ENCODE measurements at regions not wholly inside any gene's neighbourhood (a gene's known extent, or its start where the extent isn't known, plus 50 kb on each side); places are given as distances from the start of the nearest gene placed in this dataset.

DNA sequence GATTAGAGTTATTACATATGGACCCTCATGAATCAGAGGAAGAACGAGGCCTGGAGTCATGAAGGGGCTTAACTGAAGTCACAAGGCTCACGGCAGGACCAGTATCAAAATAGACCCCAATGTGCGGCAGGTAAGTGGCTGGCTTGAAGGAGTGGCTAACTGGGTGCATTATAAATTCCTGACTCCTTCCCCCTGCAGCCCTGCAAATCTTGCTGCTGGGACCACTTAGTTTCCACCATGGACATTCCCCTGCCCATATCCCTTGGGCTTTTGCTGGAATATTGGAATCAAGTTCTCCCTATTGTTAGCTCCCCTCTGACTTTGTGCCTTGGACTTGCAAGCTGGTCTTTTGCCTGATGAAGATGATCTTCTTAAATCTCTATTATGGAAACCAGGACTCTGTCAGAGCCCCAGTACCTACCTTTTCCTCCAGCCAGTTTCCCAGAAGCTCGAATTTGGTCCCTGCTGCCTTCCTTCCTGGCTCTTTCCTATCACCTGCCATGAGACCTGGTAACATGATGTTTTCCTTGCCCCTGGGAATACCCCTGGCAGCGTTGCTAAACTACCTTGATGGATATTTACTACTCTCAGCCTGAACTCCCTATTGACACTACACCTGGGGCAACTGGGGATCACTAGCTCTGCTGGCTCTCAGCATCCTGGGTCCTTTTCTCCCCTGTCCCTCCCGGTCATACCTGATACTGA is 156.0 kb upstream of the JUN start:
- Histone ChIP-seq H3K27me3 (ENCODE audit: control insufficient read depth, insufficient read depth, low read length) (no peaks in the 10 kb centered on the region), H3K36me3 (ENCODE audit: control insufficient read depth, insufficient read depth, low read length) (no peaks in the 10 kb centered on the region), H3K4me3 (ENCODE audit: low read depth, low read length) (no peak overlapping the region)
- no peak for DNase-seq (ENCODE audit: low read depth)
- TF ChIP-seq, protein P1, sequence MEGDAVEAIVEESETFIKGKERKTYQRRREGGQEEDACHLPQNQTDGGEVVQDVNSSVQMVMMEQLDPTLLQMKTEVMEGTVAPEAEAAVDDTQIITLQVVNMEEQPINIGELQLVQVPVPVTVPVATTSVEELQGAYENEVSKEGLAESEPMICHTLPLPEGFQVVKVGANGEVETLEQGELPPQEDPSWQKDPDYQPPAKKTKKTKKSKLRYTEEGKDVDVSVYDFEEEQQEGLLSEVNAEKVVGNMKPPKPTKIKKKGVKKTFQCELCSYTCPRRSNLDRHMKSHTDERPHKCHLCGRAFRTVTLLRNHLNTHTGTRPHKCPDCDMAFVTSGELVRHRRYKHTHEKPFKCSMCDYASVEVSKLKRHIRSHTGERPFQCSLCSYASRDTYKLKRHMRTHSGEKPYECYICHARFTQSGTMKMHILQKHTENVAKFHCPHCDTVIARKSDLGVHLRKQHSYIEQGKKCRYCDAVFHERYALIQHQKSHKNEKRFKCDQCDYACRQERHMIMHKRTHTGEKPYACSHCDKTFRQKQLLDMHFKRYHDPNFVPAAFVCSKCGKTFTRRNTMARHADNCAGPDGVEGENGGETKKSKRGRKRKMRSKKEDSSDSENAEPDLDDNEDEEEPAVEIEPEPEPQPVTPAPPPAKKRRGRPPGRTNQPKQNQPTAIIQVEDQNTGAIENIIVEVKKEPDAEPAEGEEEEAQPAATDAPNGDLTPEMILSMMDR (IDR thresholded peaks at IDR 0.05; ENCODE audit: insufficient read depth, low read length, poor library complexity, severe bottlenecking) = no peak

DNA sequence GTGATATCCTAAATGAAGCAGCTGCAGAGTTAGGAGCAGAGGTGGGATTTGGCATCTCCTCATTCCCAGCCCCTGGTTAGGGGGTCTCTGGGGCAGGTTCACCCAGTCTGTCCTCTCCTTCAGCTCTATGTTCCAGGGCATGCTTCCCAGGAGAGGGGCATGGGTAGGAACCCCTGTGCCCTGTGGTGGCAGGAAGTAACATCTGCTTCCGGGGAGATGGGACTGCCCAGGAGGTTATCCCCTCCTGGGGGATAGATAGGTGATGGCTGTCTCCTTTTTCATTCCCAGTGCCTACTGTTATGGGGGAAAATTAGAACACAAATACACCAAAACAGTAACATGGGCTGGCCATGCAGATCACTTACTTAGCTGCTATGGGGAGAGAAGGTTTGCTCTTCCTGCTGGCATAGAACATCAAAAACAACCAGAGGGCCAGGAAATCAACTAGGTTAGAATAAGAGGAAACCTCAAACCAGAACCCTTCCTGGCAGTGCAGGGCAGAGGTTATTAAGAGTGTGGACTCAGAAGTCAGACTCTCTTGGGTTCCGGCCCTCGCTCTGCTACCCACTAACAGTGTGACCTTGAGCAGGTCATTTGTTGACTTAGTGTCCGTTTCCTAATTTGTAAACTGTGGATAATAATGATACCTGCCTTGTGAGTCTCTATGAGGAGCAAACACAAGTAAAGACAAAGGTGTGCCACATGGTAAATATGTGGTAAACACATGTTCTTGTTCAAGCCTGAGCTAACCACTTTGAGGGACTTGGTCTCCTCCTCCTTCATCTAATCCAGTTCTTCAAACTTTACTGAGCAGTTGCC is 157.8 kb upstream of the JUN start:
- Histone ChIP-seq H3K27me3 (ENCODE audit: control insufficient read depth, insufficient read depth, low read length) (no peaks in the 10 kb centered on the region), H3K4me3 (ENCODE audit: low read depth, low read length) (no peak overlapping the region), H3K36me3 (ENCODE audit: control insufficient read depth, insufficient read depth, low read length) (no peaks in the 10 kb centered on the region)
- TF ChIP-seq, protein P1 (IDR thresholded peaks at IDR 0.05; ENCODE audit: insufficient read depth, low read length, poor library complexity, severe bottlenecking) = no peak
- DNase-seq (ENCODE audit: low read depth) = no peak

DNA sequence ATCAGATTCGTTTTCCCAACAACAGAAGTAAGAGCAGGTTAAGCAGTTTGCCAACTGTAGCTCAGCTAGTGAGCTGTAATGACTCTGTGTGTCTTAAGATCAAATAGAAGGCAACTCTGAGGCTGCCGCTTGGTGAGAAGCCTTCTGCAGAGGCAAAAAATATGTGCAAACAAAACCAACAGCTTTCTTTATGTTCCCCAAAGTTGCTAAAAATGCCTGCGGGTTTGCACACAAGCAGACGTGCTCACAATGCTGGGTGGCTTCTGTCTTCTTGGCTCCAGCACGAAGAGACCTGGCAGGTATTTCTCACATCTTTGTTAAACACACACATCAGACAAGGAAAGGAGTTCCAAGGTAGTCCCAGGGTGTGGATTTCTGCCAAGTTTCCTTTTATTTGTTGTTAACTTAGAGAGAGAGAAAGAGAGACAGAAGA is 158.9 kb upstream of the JUN start:
- Histone ChIP-seq H3K36me3 (ENCODE audit: control insufficient read depth, insufficient read depth, low read length) (no peaks in the 10 kb centered on the region), H3K27me3 (ENCODE audit: control insufficient read depth, insufficient read depth, low read length) (no peaks in the 10 kb centered on the region), H3K4me3 (ENCODE audit: low read depth, low read length) (no peak overlapping the region)
- TF ChIP-seq, protein P1 (IDR thresholded peaks at IDR 0.05; ENCODE audit: insufficient read depth, low read length, poor library complexity, severe bottlenecking) = no peak
- no peak for DNase-seq (ENCODE audit: low read depth)

DNA sequence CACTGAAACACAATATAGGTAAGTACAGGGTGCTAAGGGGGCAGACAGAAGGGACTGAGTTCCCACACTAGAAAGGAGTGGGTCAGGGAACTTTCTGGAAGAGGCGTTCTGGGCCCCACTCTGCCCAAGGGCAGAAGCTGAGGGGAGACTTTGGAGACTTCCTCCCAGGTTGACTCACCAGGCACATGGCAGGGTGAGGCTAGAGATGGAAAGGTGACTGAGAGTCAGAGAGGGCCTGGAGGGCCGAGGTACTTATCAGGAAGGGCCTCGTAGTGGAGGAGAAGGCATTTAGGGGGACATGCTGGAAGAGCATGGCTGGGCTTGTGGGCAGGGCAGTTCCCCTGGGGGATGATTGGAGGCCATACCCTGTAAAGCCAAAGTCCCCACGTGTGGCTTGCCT is 159.9 kb upstream of the JUN start:
- Histone ChIP-seq H3K4me3 (ENCODE audit: low read depth, low read length) (no peak overlapping the region), H3K27me3 (ENCODE audit: control insufficient read depth, insufficient read depth, low read length) (no peaks in the 10 kb centered on the region), H3K36me3 (ENCODE audit: control insufficient read depth, insufficient read depth, low read length) (no peaks in the 10 kb centered on the region)
- no peak for DNase-seq (ENCODE audit: low read depth)
- TF ChIP-seq, protein P1 (IDR thresholded peaks at IDR 0.05; ENCODE audit: insufficient read depth, low read length, poor library complexity, severe bottlenecking) = no peak

DNA sequence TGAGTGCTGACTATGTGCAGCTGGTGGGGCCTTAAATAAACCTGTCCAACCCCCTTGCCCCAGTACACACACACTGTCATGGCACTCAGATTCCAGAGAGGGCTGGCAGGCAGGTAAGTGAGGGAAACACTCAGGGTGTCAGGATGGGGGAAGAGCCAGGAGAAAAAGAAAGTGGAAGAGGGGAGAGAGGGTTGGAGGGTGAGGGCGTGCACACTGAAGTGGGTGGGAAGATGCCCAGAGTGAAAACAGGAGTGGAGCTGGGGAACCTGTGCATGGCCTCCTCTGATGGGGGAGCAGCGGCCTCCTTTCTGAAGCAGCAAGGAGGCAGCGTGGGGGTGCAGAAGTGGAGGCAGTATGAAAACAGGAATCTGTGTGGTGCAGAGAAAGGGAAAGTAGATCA is 160.6 kb upstream of the JUN start:
- H3K36me3 ChIP-seq (ENCODE audit: control insufficient read depth, insufficient read depth, low read length) = no peaks in the 10 kb centered on the region
- H3K27me3 ChIP-seq (ENCODE audit: control insufficient read depth, insufficient read depth, low read length) = no peaks in the 10 kb centered on the region
- DNase-seq (ENCODE audit: low read depth) = no peak
- H3K4me3 ChIP-seq (ENCODE audit: low read depth, low read length) = no peak overlapping the region
- TF ChIP-seq, protein P1 (IDR thresholded peaks at IDR 0.05; ENCODE audit: insufficient read depth, low read length, poor library complexity, severe bottlenecking) = no peak

All from kidney epithelial cell (primary cell).